Midbrain (tissue), 1 donor: ENCODE measurements at regions not wholly inside any gene's neighbourhood (a gene's known extent, or its start where the extent isn't known, plus 50 kb on each side); places are given as distances from the start of the nearest gene placed in this dataset.
"Not testable (repeated sequence)": the region's sequence is repeated elsewhere in the genome, so short reads cannot be mapped to it uniquely, and the experiment has no call there.

ENCODE experiments used
- DNase-seq: peaks from one replicate; lab custom pipeline; 2025; lab: John Stamatoyannopoulos, UW

DNA sequence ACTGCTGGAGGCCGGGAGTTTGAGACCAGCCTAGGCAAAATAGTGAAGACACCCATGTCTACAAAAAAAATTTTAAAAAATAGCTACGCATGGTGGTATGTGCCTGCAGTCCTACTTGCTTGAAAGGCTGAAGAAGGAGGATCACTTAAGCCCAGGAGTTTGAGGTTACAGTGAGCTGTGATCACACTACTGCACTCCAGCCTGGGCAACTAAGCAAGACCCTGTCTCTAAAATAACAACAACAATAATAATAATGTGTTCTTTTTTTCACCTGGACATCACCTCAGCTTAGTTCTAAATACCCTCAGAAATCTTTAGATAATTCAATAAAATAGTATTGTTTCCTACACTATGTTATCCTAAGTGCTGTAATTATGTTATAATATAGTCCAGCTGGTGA, 397.1 kb upstream of the ZNF804A start:
- no peak for DNase-seq

DNA sequence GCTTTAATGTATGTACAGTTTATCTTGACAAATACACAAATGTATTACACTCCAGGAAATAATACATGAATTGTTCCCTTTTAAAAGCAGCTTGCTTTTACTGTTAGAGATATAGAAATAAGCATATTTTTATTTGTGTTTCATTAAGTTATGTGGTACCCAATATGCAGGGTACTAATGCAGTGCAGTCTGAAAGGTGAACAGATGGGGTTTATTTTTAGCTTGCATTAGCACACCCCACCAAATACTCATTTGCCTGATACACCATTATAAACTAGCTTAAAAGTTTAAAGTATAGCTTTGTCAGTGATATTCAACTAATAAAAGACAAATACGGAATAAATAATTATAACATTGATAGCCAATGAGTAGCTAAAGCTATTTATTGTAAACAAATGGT, 394.7 kb upstream of the ZNF804A start:
- DNase-seq, result no peak

DNA sequence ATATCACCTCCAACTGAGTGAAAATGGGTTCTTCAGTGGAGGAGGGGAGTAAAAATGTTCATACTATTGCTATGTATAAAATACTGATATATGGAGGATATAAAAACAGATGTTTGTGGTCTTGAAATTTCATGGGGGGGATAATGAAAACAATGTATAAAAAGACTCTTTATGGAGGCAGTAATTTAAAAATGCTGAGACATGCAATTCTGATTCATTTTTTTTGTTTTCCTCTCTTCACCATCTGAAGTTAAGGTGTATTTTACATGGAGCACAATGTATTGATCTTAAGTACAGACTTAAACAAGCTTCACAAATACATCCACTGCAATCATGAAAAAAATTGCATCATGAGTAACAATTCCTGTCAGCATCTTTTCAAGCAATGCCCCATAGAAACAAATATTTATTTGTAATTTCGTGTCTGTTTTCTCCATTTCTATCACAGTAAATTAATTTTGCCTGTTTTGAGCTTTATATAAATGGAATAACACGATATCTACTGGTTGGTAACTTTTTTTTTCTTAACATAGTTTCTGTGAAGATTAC, 393.2 kb upstream of the ZNF804A start:
- DNase-seq, result no peak

DNA sequence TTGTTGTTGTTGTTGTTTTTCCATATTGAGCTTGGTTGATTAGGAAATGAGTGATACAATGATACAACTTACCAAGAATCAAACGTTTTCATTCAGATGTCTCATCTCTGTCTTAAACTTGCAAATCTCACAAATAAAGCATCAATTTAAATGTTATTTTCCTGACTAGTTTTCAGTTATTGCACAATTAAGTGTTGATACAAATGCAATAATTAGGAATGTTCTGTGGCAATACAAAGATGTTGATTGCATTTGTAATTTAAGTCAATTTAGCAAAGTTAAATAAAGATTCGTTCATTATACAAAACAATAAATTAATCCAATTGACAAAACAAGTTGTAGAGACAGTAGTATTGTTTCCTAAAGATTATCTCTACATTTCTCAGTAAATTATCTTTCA, 392.3 kb upstream of the ZNF804A start:
- DNase-seq, result no peak

DNA sequence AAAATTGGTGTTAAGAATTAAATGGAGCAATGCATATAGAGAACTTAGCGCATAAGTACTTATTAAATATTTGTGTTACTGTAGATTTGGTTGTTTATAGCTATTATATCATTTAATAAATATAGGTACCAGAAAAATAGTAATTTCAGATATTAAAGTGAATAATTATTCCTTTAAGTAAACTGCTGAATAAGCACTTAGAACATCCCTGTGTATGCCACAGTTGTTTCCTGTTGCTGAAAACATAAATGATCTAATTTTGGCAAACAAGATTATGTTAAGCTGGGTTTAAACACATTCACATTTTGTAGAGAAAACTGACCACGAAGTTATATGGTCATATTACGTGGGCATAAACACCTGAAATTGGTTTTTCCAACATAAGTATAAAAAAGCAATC, 388.0 kb upstream of the ZNF804A start:
- no peak for DNase-seq

DNA sequence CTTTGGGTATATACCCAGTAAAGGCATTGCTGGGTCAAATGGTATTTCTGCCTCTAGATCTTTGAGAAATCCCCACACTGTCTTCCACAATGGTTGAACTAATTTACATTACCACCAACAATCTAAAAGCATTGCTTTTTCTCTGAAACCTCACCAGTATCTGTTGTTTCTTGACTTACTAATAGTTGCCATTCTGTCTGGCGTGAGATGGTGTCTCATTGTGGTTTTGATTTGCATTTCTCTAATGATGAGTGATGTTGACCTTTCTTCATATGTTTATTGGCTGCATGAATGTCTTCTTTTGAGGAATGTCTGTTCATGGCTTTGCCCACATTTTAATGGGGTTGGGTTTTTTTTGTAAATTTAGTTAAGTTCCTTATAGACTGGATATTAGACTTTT, 382.6 kb upstream of the ZNF804A start:
- no peak for DNase-seq

DNA sequence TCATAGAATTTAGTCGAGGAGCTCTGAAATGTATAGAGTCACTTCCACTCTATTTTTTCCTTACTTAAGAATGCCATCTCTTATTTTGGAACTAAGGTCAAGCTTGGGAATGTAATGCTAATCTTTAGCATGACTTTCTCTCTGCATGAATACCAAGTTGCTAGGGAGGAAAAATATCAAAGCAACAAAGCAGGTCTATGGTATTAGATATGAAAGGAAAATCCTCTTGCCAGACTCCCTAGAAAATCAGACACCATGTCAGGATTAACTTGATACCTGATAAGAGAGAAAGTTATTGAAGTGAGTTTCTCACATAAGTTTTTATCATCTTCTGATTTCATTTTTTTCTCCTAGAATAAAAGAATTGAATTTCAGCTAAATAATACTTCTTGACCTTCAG, 341.7 kb upstream of the ZNF804A start:
- DNase-seq, result no peak

DNA sequence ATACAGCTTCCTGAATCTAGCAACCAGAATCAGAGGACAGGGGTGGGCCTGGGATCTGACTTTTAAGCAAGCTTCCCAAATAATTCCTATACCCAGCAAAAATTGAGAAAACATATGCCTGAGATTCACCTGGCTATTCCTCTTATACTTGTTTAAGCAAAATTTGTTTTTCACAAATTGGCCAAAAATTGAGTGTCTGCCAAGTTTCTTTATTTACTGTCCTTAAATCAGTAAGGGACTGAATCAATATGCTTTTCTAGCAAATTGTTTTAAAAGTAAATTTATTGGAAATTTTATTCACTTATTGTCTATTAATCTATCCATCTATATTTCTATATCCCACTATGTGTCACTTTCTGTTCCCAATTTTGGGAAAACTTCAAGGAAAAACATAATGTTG, 337.0 kb upstream of the ZNF804A start:
- no peak for DNase-seq

DNA sequence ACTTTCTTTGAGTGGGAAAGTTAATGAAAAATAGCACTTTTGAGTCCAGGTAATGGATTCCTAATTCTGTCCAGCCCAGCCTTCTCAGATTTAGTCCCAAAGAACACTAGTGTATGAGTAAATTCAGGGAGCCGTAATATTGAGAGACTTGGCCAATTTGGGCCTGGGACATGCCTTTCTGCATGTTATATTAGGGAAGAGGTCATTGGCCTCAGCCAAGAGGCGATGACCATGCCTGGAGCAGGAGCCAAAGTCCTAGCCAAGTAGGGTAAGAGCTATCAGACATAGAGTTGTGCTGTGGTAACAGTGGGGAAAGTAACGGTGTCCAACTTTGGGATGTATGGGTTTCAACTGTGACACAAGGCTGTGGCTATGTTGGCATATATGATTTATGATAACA, 336.5 kb upstream of the ZNF804A start:
- no peak for DNase-seq

DNA sequence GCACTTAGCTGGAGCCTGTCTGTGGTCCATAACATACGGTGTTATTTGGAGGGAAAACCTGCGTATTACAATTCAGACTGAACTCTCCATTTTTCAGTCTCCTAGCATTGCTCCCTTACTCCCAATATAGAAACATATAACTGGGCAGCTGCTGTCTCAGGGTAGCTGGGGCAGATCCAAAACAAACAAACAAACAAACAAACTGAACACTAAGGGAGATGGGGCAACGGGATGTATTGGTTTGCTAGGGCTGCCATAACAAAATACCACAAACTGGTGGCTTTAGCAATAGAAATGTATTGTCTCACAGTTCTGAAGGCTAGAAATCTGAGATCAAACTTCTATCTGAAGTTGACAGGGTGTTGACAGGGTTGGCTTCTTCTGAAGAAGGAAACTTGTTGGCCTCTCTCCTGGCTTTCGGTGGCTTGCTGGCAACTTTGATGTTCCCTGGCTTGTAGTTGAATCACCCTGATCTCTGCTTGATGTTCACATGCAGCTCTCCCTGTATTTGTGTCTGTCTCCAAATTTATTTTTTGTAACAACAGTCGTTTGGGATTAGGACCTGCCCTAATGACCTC, 329.3 kb upstream of the ZNF804A start:
- no peak for DNase-seq

DNA sequence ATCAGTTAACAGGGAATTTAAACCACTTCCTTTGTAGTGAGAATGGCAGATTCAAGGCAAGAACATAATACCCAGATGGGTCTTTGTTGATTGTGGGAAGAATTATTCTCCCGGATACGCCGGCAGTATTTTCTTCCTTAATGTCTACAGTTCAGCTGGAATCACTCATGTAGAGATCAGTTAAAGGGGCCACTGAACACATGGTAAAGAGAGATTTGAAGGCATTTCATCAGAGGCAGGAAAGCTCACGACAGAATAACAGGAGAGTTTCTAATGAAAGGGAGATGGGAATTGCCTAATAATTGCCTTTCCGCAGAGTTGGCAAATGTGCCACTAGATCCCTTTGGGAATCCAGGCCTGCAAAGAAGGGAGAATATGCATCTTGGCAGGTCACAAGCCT, 327.7 kb upstream of the ZNF804A start:
- DNase-seq, result no peak

DNA sequence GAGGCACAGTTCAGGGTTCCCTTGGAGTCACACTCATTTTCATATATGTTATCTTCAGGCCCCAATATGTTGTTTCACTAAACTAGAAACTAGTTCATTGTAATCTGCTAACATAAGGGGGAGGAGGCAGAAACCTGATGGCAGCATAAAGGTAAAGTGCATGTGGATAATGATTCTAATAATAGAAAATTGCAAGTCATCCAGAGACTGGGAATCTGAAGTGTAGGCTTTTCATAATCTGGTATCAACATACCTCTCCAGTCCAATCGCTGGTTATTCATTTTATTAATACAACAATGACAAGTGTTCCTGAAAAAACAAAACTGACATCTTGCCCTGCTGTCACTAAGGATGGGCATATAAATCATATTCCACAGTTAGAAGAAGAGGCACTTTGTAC, 326.3 kb upstream of the ZNF804A start:
- no peak for DNase-seq

DNA sequence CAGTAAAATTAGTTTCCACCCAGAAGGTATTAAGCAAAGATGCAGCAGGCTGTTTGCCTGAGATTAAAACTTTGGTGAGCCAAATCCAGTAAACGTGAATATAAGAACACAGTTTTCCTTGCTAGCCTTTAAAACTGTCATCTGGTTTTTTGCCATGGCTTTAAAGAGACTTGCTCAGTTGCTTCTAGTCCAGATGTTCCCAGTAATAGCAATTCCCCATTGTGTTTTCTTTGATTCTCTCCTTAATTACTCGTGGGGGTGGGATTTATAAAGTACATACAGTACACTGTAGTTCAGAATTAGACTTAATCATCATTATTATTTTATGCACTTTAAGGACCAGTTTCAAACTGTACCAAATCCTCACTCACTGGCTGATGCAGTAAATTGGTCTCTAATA, 303.5 kb upstream of the ZNF804A start:
- DNase-seq, result no peak

DNA sequence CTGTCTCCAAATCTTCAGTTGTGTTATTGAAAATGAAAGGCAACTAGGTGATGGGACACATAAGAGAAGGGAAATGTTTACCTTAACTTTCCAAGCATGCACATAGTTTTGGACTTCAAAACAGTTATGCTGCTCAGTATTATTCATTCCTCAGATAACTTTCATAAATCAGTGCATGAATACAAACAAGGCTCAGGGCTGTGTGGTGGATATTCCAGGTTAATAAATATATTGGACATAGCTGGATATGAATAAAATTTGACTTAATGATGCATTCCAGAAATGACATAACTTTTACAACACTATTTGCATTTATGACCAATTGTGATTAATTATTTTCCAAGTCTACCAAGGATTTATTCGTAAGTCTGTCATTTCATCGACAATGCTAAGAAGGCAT, 301.2 kb upstream of the ZNF804A start:
- DNase-seq, result no peak

DNA sequence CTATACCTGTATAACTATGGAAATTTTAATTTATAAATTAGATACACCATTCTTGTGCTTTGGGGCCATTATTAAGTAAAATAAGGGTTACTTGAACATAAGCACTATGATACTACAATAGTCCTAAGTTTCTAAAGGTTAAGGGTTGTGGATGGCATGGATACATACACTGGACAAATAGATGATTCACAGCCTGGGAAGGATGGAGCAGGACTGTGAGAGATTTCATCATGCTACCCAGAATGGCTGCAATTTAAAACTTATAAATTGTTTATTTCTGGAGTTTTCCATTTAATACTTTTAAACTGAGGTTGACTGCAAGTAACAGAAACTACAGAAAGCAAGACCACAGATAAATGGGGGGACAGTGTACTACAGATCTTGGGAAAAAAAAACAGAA, 295.8 kb upstream of the ZNF804A start:
- no peak for DNase-seq

DNA sequence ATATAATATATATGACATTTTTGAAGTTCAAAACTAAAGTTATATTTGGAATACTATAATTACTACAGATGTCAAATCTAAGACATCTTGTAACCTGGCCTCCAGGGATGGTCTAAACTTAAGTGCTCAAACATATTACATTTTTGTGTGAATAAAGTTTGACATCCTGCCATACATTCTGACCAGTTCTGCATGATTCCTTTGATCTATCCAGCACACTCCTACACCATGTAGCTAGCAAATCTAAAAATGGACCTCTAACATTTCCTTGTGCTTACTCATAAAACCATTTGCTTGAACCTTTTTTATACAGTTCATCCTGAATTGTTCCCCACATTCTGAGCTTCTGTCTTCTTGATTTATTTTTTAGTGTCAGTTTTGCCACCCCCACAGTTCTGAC, 294.3 kb upstream of the ZNF804A start:
- no peak for DNase-seq

DNA sequence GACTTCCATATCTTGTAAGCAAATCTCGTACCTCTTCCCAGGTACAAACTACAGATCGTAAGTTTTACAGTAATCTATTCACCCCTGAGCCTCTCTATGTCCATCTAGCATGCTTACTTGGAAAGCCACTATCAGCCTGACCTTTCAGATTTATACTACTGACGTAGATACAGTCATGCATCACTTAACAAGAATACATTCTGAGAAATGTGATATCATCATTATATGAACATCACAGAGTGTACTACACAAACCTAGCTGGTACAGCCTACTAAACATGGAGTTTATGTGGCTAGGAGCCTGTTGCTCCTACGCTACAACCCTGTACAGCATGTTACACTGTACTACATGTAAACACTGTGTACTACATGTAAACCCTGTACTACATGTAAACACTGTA, 293.2 kb upstream of the ZNF804A start:
- DNase-seq, result no peak

DNA sequence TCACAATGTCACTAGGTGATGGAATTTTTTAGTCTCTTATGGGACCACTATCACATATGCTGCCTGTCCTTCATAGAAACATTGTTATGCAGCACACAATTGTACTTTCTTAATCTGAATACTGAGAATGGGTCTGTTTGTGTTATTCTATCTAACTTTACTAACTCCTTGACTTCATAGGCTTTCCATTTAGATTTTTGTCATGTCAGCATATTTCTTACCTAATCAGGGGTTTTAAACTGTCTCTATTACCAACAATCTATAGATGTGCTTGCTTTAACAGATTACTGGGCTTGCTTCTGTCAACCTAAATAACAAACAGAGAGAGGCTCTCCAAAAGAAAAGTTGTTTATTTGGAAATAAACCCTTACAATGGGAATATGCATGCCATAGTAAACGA, 289.6 kb upstream of the ZNF804A start:
- DNase-seq, result no peak

DNA sequence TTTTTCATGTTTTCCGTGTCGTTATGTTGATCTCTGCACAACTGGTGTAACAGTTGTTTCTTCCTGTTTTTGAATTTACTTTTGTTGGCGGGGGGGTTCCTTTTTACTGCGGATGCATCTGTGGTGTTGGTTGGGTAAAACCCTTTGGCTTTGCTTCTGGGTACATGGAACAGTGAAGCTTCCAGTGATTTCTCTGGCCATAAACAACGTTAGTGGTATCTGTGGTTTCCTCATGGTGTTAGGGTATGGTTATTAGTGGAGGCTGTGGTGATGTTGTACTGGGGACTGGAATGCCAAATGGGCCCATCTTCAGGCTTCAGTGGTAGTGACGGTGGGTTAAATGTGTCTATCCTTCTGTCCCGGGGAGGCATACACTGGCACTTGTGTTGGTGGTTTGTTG, 285.4 kb upstream of the ZNF804A start:
- DNase-seq, result no peak

DNA sequence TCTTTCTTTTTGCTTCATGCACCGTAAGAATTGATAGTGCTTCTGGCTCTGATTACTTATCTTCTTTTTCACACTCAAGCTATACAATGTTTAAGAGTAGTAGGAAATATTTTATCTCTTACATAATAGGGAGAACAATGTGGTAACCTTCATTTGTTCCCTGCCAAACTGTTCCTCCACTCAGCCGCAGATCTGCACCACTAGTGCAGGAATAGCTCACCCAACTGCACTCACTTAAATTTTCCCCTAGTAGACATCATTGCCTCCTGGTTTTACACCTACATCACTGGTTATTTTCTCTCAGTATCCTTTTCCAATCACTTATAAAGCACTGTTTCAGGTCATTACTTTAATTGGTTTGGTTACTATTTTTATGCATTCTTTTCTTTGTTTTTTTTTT, 283.5 kb upstream of the ZNF804A start:
- no peak for DNase-seq

DNA sequence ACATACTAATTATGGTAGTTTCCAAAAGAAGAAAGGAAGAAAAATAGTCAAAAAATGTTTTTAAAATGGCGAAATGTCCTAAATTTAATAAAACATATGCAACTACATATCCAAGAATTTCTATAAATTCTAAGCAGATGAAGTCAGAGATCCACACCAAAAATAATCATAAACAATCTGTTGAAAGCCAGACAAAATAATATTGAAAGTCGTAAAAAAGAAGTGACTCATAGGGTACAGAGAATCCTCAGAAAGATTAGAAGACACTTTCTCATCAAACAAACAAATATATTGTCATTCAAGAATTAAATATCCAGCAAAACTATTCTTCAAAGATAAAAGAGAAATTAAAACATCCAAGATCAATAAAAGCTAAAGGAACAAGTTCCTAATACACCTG, 281.4 kb upstream of the ZNF804A start:
- no peak for DNase-seq

DNA sequence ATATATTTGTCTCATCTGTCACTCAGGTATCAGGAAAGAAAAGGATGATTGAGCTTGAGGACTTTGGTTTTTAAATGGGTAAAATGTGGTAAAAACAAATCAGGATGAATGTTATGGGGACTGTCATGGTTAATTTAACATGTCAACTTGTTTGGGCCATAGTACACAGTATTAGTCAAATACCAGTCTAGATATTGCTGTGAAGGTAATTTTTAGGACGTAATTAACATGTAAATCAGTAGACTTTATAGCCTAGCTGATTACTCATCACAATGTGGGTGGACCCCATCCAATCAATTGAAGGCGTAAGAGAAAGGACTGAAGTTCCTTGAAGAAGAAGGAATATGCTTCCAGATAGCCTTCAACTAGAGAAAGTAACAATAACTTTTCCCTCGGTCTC, 275.7 kb upstream of the ZNF804A start:
- no peak for DNase-seq

DNA sequence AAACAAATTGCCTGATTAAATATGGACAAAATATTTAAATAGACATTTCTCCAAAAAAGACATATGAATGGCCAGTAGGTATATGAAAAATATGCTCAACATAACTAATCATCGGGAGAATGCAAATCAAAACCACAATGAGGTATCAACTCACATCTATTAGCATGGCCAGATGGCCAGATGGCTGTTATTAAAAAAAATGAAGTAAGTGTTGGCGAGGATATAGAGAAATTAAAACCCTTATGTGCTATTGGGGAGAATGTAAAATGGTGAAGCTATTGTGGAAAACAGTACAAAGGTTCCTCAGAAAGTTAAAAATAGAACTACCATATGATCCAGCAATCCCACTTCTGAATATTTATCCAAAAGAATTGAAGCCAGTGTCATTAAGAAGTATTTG, 272.3 kb upstream of the ZNF804A start:
- DNase-seq, result no peak

DNA sequence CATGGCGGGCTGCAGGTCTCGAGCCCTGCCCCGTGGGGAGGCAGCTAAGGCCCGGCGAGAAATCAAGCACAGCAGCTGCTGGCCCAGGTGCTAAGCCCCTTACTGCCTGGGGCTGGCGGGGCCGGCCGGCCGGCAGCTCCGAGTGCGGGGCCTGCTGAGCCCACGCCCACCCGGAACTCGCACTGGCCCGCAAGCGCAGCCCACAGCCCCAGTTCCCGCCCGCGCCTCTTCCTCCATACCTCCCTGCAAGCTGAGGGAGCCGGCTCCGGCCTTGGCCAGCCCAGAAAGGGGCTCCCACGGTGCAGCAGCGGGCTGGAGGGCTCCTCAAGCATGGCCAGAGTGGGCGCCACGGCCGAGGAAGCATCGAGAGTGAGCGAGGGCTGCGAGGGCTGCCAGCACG, 270.5 kb upstream of the ZNF804A start:
- DNase-seq, result not testable (repeated sequence)

DNA sequence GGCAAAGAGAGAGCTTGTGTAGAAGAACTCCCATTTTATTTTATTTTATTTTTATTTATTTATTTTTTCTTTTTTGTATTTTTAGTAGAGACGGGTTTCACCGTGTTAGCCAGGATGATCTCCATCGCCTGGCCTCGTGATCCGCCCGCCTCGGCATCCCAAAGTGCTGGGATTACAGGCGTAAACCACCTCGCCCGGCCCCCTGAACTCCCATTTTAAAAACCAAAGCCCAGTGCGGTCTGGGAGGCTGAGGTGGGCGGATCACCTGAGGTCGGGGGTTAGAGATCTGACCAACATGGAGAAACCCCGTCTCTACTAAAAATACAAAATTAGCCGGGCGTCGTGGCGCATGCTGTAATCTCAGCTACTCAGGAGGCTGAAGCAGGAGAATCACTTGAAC, 267.8 kb upstream of the ZNF804A start:
- not testable (repeated sequence) for DNase-seq
